Neural progenitor cell (in vitro differentiated cells): ENCODE measurements at regions not wholly inside any gene's neighbourhood (a gene's known extent, or its start where the extent isn't known, plus 50 kb on each side); places are given as distances from the start of the nearest gene placed in this dataset.

Experiments used
- EZH2phosphoT487 ChIP-seq: fragments of 200-600 bp; sonication (generic); IDR thresholded peaks from 2 replicates; pipeline ENCODE4 v1.6.1; 2017; ENCODE audit warnings: antibody characterized with exemption
- TF ChIP-seq, protein P1 (sequence below): fragments of 200-600 bp; sonication (generic); IDR thresholded peaks from 2 replicates; pipeline ENCODE4 v1.5.1; 2017; ENCODE audit warnings: antibody characterized with exemption, mild to moderate bottlenecking

- TF ChIP-seq, protein P1, sequence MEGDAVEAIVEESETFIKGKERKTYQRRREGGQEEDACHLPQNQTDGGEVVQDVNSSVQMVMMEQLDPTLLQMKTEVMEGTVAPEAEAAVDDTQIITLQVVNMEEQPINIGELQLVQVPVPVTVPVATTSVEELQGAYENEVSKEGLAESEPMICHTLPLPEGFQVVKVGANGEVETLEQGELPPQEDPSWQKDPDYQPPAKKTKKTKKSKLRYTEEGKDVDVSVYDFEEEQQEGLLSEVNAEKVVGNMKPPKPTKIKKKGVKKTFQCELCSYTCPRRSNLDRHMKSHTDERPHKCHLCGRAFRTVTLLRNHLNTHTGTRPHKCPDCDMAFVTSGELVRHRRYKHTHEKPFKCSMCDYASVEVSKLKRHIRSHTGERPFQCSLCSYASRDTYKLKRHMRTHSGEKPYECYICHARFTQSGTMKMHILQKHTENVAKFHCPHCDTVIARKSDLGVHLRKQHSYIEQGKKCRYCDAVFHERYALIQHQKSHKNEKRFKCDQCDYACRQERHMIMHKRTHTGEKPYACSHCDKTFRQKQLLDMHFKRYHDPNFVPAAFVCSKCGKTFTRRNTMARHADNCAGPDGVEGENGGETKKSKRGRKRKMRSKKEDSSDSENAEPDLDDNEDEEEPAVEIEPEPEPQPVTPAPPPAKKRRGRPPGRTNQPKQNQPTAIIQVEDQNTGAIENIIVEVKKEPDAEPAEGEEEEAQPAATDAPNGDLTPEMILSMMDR: no peak
- no peak for TF ChIP-seq EZH2phosphoT487
Observed at GRCh38 chr12:114045349-114045748, 79.2 kb upstream of the RBM19 start.
